Esophagus squamous epithelium (tissue), 5 donors: ENCODE measurements at regions not wholly inside any gene's neighbourhood (a gene's known extent, or its start where the extent isn't known, plus 50 kb on each side); places are given as distances from the start of the nearest gene placed in this dataset.

Experiments used
- DNase-seq: peaks from one replicate; lab custom pipeline; 2025; lab: John Stamatoyannopoulos, UW
- H3K27ac ChIP-seq, 4 donors: fragments of 200-600 bp; sonication (generic); one replicate each; pipeline ENCODE4 v1.5.1; 2016 to 2019; ENCODE audit warnings: mild to moderate bottlenecking in 1 of 4
- H3K27me3 ChIP-seq, 4 donors: fragments of 200-600 bp; sonication (generic); 1 replicate in 3 of 4; 2 replicates in 1 of 4; pipeline versions ENCODE4 v1.5.1 to v1.6.0; 2017 to 2021; ENCODE audit warnings: antibody characterized with exemption in 1 of 4
- H3K36me3 ChIP-seq, 3 donors: fragments of 200-600 bp; sonication (generic); one replicate each; pipeline ENCODE4 v1.5.1; 2016 to 2019
- H3K4me1 ChIP-seq, 3 donors: fragments of 200-600 bp; sonication (generic); one replicate each; pipeline ENCODE4 v1.5.1; 2017 to 2019
- H3K4me3 ChIP-seq, 4 donors: fragments of 200-600 bp; sonication (generic); 1 replicate in 3 of 4; 2 replicates in 1 of 4; pipeline ENCODE4 v1.5.1; 2016 to 2019; ENCODE audit warnings: mild to moderate bottlenecking in 2 of 4, moderate library complexity in 1 of 4
- H3K9me3 ChIP-seq, 3 donors: fragments of 200-600 bp; sonication (generic); one replicate each; pipeline ENCODE4 v1.5.1; 2016 to 2019
- CTCF ChIP-seq, 6 experiments: fragments of 450-650 bp in 4 of 6; fragments of 200-600 bp in 2 of 6; sonication (generic) in 2 of 6; IDR thresholded peaks; one replicate each; pipeline ENCODE4 v1.5.1; 2016 to 2019; ENCODE audit warnings: antibody characterized with exemption in 6 of 6, mild to moderate bottlenecking in 4 of 6, moderate library complexity in 4 of 6
- POLR2A ChIP-seq, 4 donors: fragments of 450-650 bp; IDR thresholded peaks; one replicate each; pipeline ENCODE4 v1.6.1; 2017; ENCODE audit warnings: antibody characterized with exemption in 4 of 4, mild to moderate bottlenecking in 4 of 4, moderate library complexity in 3 of 4
- WGBS, 2 donors: methylation state at CpG; one replicate each; pipeline ENCODE4 v1.1.5; 2018; 5-methylcytosine and 5-hydroxymethylcytosine counted together
- intact Hi-C: fragments of 100-400 bp; cut with DNase I; formaldehyde crosslinking; loops from one replicate; pipeline ENCODE4 v1.15.0; 2022
- donor health status: DM: yes; HTN: yes; CAD: no.

DNA sequence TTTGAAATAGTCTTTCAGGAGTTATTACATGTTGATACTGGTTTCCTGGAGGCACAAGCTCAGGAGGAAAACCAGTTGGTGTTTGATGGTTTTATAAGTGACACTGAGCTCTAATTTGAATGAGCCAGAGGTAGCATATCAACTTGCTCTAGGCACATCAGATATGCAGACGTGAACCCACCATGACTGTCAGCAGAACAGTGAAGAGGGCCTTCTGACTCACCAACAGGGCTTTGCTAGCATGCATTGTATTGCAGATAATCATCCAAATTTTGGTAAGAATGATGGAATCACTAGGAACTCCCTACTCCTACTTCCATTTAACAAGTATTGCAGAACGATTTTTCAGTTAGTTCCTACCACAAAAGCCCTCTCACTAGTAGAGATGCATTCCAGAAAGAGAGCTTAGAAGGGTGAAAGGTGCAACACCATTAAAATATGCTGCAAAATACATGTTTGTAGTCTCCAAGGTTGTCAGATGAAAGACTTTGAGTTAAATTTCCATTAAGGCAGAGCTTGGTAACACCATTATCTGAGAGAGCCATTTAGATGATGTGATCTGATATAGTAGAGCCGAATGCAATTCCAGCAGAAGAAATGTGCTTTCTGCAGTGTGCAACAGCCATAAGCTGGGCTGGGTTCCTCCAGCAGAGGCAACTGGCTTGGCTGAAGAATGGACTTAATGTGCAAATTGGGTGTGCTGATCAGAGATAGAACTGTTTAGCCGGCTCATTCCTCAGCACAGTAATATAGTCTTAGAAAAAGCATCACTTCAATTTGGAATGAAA is 968.7 kb upstream of the ADGRB3 start:
- no peak for DNase-seq
- no peaks in the 10 kb centered on the region for H3K27me3 ChIP-seq
- H3K27ac ChIP-seq, result no peak overlapping the region
- no peaks in the 10 kb centered on the region for H3K36me3 ChIP-seq
- intact Hi-C loops, result no loop called here
- peaks cover 0 to 17% (median 4%) of the 10 kb centered on the region in 3 donors for H3K9me3 ChIP-seq
- TF ChIP-seq POLR2A (IDR thresholded peaks at IDR 0.05), result no peak
- TF ChIP-seq CTCF (IDR thresholded peaks at IDR 0.05), result no peak
- WGBS, 2 donors, result 49 to 67% methylated on average over 4 of the region's 4 CpGs
- H3K4me1 ChIP-seq, result no peaks in the 10 kb centered on the region
- H3K4me3 ChIP-seq, result no peak overlapping the region

DNA sequence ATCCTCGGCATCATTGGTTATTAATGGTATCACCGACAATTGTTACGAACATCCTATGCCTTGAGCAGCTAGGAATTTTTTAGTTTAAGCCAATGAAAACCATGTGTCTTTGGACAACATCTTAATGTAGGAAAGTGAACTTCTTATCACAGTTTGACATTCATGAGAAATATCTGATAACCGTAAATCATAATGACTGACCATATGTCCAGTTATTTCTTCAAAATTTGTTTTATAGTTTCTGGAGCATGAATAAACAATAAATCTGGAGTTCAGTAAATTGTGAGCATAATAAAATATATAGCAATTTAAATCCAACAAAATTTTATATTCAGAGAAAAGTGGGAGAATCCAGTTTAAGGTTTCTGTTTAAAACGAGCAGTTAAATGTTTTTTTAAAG is 970.1 kb upstream of the ADGRB3 start:
- intact Hi-C loops, result no loop called here
- WGBS, 2 donors, result 78 to 83% methylated on average over 5 of the region's 5 CpGs
- H3K36me3 ChIP-seq, result no peaks in the 10 kb centered on the region
- no peak for TF ChIP-seq POLR2A (IDR thresholded peaks at IDR 0.05)
- no peak for TF ChIP-seq CTCF (IDR thresholded peaks at IDR 0.05)
- H3K27me3 ChIP-seq, result no peaks in the 10 kb centered on the region
- H3K27ac ChIP-seq, result no peak overlapping the region
- DNase-seq, result no peak
- no peaks in the 10 kb centered on the region for H3K4me1 ChIP-seq
- H3K4me3 ChIP-seq, result no peak overlapping the region
- H3K9me3 ChIP-seq, result peaks cover 0 to 14% (median 4%) of the 10 kb centered on the region in 3 donors

DNA sequence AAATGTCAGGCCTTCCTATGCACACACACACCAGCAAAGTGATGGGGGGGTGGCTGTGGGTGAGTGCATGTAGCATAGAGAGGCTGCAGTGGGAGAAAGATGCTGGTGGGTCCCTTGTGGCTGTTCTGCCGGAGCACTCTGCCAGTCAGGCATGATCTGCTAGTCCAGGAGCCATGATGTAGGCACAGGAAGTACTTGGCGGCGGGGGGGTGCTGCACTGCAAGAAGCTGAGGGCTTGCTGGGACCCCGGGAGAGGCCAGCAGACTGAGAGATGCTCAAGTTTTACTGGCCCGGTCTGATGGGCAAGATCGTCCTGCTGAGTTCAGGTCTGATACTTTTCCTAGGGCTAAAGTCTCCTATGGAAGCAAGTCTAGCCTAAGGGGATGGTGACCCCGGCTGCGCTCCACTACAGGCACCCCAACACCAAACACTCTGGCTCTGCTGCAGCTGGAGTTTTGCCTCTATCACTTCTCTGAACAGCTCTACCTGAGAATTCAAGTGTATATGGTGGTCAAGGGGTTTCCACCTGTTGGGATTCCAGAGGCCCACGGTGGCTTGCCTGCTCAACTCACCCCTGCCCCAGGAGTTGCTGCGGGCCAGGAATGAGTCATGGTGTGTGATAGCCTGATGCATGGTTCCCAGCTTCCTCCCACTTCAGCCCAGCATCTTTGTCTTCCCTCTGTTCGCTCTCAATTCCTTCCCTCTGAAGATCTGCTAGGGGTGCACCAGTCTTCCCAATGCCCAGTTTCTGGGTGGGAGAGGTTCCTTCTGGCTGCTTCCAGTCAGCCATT is 971.8 kb upstream of the ADGRB3 start:
- H3K4me3 ChIP-seq, result no peak overlapping the region
- no peaks in the 10 kb centered on the region for H3K27me3 ChIP-seq
- DNase-seq, result no peak
- H3K27ac ChIP-seq, result no peak overlapping the region
- peaks cover 0 to 10% (median 4%) of the 10 kb centered on the region in 3 donors for H3K9me3 ChIP-seq
- intact Hi-C loops, result no loop called here
- 83 to 88% methylated on average over 6 to 7 of the region's 11 CpGs for WGBS, 2 donors
- no peaks in the 10 kb centered on the region for H3K4me1 ChIP-seq
- no peaks in the 10 kb centered on the region for H3K36me3 ChIP-seq
- no peak for TF ChIP-seq POLR2A (IDR thresholded peaks at IDR 0.05)
- TF ChIP-seq CTCF (IDR thresholded peaks at IDR 0.05), result no peak

DNA sequence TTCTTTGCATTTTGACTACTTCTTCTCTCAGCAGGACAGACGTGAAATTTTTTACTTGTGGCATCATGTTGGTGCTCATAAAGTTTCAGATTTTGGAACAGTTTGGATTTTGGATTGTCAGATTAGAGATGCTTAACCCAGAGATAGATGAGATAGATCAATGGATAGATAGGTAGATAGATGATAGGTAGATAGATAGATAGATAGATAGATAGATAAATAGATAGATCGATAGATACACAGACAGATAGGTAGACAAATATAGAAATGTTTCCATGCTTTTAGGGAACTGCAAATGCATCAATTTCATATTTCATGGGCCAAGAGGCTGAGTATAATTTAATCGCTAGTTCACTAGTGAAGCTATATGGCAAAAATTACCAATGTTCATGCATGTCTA is 981.5 kb upstream of the ADGRB3 start:
- Histone ChIP-seq H3K9me3 (no peaks in the 10 kb centered on the region), H3K27ac (no peak overlapping the region), H3K4me1 (no peaks in the 10 kb centered on the region), H3K36me3 (no peaks in the 10 kb centered on the region), H3K27me3 (no peaks in the 10 kb centered on the region), H3K4me3 (no peak overlapping the region)
- no peak for TF ChIP-seq CTCF (IDR thresholded peaks at IDR 0.05)
- TF ChIP-seq POLR2A (IDR thresholded peaks at IDR 0.05), result no peak
- 78 to 80% methylated on average over 3 of the region's 3 CpGs for WGBS, 2 donors
- intact Hi-C loops, result no loop called here
- DNase-seq, result no peak

DNA sequence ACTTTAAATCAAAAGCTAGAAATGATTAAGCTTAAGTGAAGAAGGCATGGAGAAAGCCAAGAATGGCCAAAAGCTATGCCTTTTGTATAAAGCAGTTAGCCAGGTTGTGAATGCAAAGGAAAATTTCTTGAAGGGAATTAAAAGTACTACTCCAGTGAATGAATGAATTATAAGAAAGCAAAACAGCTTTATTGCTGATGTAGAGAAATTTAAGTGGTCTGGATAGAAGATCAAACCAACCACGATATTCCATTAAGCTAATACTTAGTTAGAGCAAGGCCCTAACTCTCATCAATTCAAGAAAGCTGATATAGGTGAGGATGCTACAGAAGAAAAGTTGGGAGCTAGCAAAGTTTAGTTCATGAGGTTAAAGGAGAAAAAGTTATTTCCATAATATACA is 988.5 kb upstream of the ADGRB3 start:
- 52 to 80% methylated on average over 1 of the region's 1 CpG for WGBS, 2 donors
- DNase-seq, result no peak

More for the DNA sequence above, 988.5 kb upstream of the ADGRB3 start:
- TF ChIP-seq POLR2A (IDR thresholded peaks at IDR 0.05), result no peak
- TF ChIP-seq CTCF (IDR thresholded peaks at IDR 0.05), result no peak
- H3K27me3 ChIP-seq, result no peaks in the 10 kb centered on the region
- no peak overlapping the region for H3K27ac ChIP-seq
- no peaks in the 10 kb centered on the region for H3K36me3 ChIP-seq
- no peaks in the 10 kb centered on the region for H3K9me3 ChIP-seq
- H3K4me3 ChIP-seq, result no peak overlapping the region
- intact Hi-C loops, result no loop called here
- H3K4me1 ChIP-seq, result no peaks in the 10 kb centered on the region
